ENCODE measurements at regions not wholly inside any gene's neighbourhood (a gene's known extent, or its start where the extent isn't known, plus 50 kb on each side); places are given as distances from the start of the nearest gene placed in this dataset.

DNA sequence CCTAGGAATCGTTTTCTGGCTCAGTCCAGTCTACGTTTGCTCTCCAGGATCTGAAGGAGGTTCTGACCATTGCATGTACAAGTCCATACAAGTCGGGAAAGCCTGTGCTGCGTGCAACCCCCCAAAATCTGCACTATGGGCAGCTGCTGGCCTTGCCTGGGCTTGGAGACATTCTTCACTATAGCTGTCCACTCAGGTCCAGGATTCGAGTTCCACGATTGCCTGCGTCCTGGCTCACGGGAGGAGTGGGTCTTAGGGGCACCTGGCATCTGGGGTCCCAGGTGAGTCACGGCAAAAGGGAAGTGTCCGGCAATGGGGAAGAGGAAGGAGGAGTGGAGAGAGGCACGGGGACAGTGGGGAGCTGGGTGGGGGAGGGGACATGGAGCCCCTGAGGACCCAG, 563.0 kb downstream of the BRD1 start:
- TF ChIP-seq CTCF (IDR thresholded peaks at IDR 0.05) (no peak), POLR2A (IDR thresholded peaks at IDR 0.05) (no peak), EP300 (IDR thresholded peaks at IDR 0.05) (no peak)
